Activated B cell treated with CpG ODN at 0.5 μM for 24 hours (primary cell): ENCODE measurements at regions not wholly inside any gene's neighbourhood (a gene's known extent, or its start where the extent isn't known, plus 50 kb on each side); places are given as distances from the start of the nearest gene placed in this dataset.

ENCODE experiments used
- ATAC-seq: fragments of 200-7000 bp; cut with Tn5 transposase; one replicate; pipeline ENCODE4 v1.10.0; 2021; ENCODE audit warnings: low read depth, mild to moderate bottlenecking, moderate library complexity
- CTCF ChIA-PET: fragments of 350-600 bp; sonication (Branson Sonifier 250); formaldehyde crosslinking; loops from one replicate; lab custom pipeline; 2021; ENCODE audit warnings: antibody characterized with exemption; lab: Charles Lee
- POLR2A ChIA-PET: fragments of 350-600 bp; sonication (Branson Sonifier 250); formaldehyde crosslinking; loops from one replicate; lab custom pipeline; 2021; ENCODE audit warnings: antibody characterized with exemption; lab: Charles Lee
- DNase-seq: peaks from one replicate; pipeline ENCODE4 v3.0.0; 2022
- H3K27ac Mint-ChIP-seq: one replicate; pipeline ENCODE4 v1.8.0; 2020; ENCODE audit warnings: mixed read lengths
- H3K27me3 Mint-ChIP-seq: one replicate; pipeline ENCODE4 v1.8.0; 2021; ENCODE audit warnings: mixed read lengths
- H3K36me3 Mint-ChIP-seq: one replicate; pipeline ENCODE4 v1.8.0; 2021; ENCODE audit warnings: low read depth, mixed read lengths
- H3K4me1 Mint-ChIP-seq: one replicate; pipeline ENCODE4 v1.8.0; 2021; ENCODE audit warnings: mixed read lengths
- H3K4me3 Mint-ChIP-seq: one replicate; pipeline ENCODE4 v1.8.0; 2020; ENCODE audit warnings: mild to moderate bottlenecking, mixed read lengths
- H3K9me3 Mint-ChIP-seq: one replicate; pipeline ENCODE4 v1.8.0; 2020; ENCODE audit warnings: mixed read lengths
- CTCF ChIP-seq: fragments of 200-600 bp; IDR thresholded peaks from one replicate; pipeline ENCODE4 v1.8.0; 2022; ENCODE audit warnings: antibody characterized with exemption, mild to moderate bottlenecking
- intact Hi-C: fragments of 100-400 bp; cut with micrococcal nuclease; formaldehyde crosslinking; loops from one replicate; pipeline ENCODE4 v1.15.1; 2024

- no peak overlapping the region for H3K4me3 Mint-ChIP-seq
- no peaks in the 10 kb centered on the region for H3K9me3 Mint-ChIP-seq
- no peak for ATAC-seq
- H3K27me3 Mint-ChIP-seq, result no peaks in the 10 kb centered on the region
- ChIA-PET POLR2A (no interaction called here), CTCF (no interaction called here)
- intact Hi-C loops, result no loop called here
- no peak for TF ChIP-seq CTCF
- DNase-seq, result no peak
- H3K4me1 Mint-ChIP-seq, result no peaks in the 10 kb centered on the region
- H3K36me3 Mint-ChIP-seq, result no peaks in the 10 kb centered on the region
- no peak overlapping the region for H3K27ac Mint-ChIP-seq
Measured at GRCh38 chrX:5724123-5724522, 504.5 kb downstream of the NLGN4X start.

- DNase-seq (no peak), ATAC-seq (no peak)
- no peak overlapping the region for H3K27ac Mint-ChIP-seq
- no peak overlapping the region for H3K4me3 Mint-ChIP-seq
- peaks cover 5% of the 10 kb centered on the region for H3K9me3 Mint-ChIP-seq
- no peaks in the 10 kb centered on the region for H3K36me3 Mint-ChIP-seq
- CTCF ChIA-PET, result no interaction called here
- no peaks in the 10 kb centered on the region for H3K4me1 Mint-ChIP-seq
- intact Hi-C loops, result no loop called here
- no peaks in the 10 kb centered on the region for H3K27me3 Mint-ChIP-seq
- POLR2A ChIA-PET, result no interaction called here
- TF ChIP-seq CTCF, result no peak
Measured at GRCh38 chrX:5718651-5719050, 510.0 kb downstream of the NLGN4X start.

GRCh38 chrX:5716666-5717065, 512.0 kb downstream of the NLGN4X start:
- H3K4me3 Mint-ChIP-seq, result no peak overlapping the region
- DNase-seq (no peak), ATAC-seq (no peak)
- H3K27me3 Mint-ChIP-seq, result no peaks in the 10 kb centered on the region
- no peak overlapping the region for H3K27ac Mint-ChIP-seq
- TF ChIP-seq CTCF, result no peak
- ChIA-PET POLR2A (no interaction called here), CTCF (no interaction called here)
- intact Hi-C loops, result no loop called here
- H3K4me1 Mint-ChIP-seq, result no peaks in the 10 kb centered on the region
- H3K36me3 Mint-ChIP-seq, result no peaks in the 10 kb centered on the region
- peaks cover 5% of the 10 kb centered on the region for H3K9me3 Mint-ChIP-seq

- Mint-ChIP-seq H3K4me1 (no peaks in the 10 kb centered on the region), H3K27me3 (no peaks in the 10 kb centered on the region)
- ATAC-seq, result no peak
Measured at GRCh38 chrX:5708251-5708650, 520.4 kb downstream of the NLGN4X start.

GRCh38 chrX:5702890-5703289, 525.8 kb downstream of the NLGN4X start:
- intact Hi-C loops, result no loop called here
- ChIA-PET POLR2A (no interaction called here), CTCF (no interaction called here)
- H3K9me3 Mint-ChIP-seq, result no peaks in the 10 kb centered on the region
- ATAC-seq, result no peak
- H3K4me1 Mint-ChIP-seq, result no peaks in the 10 kb centered on the region
- H3K27ac Mint-ChIP-seq, result no peak overlapping the region
- no peak for TF ChIP-seq CTCF
- H3K4me3 Mint-ChIP-seq, result no peak overlapping the region
- no peaks in the 10 kb centered on the region for H3K36me3 Mint-ChIP-seq
- H3K27me3 Mint-ChIP-seq, result no peaks in the 10 kb centered on the region
- DNase-seq, result no peak

More at GRCh38 chrX:5708251-5708650, 520.4 kb downstream of the NLGN4X start:
- intact Hi-C loops, result no loop called here
- DNase-seq, result no peak
- Mint-ChIP-seq H3K4me3 (no peak overlapping the region), H3K27ac (no peak overlapping the region), H3K9me3 (no peaks in the 10 kb centered on the region), H3K36me3 (no peaks in the 10 kb centered on the region)
- POLR2A ChIA-PET, result no interaction called here
- TF ChIP-seq CTCF, result no peak
- CTCF ChIA-PET, result no interaction called here
